ENCODE measurements at regions not wholly inside any gene's neighbourhood (a gene's known extent, or its start where the extent isn't known, plus 50 kb on each side); places are given as distances from the start of the nearest gene placed in this dataset.

- intact Hi-C loops (cut with DNase I): no loop called here
- H3K27ac ChIP-seq: no peak overlapping the region
These were observed 235.9 kb downstream of the TSHZ3 start for GRCh38 chr19:31113293-31113692.

GRCh38 chr19:31112158-31112557 lies 237.1 kb downstream of the TSHZ3 start:
- no peak for TF ChIP-seq POLR2A (IDR thresholded peaks at IDR 0.05)
- TF ChIP-seq CTCF (IDR thresholded peaks at IDR 0.05): no peak
- DNase-seq: no peak
- Histone ChIP-seq H3K36me3 (replicated peaks in 1 of 2) (no peaks in the 10 kb centered on the region), H3K27me3 (no peaks in the 10 kb centered on the region), H3K9me3 (replicated peaks in 1 of 3) (no peaks in the 10 kb centered on the region), H3K4me3 (no peak overlapping the region), H3K27ac (no peak overlapping the region), H3K4me1 (replicated peaks in 1 of 2) (no peaks in the 10 kb centered on the region)
- intact Hi-C loops (cut with DNase I): no loop called here
- WGBS, 4 donors: 78 to 82% (median 79%) methylated on average over 6 to 9 of the region's 9 CpGs

More at GRCh38 chr19:31113293-31113692, 235.9 kb downstream of the TSHZ3 start:
- no peak for DNase-seq
- 44 to 72% (median 58%) methylated on average over 1 of the region's 1 CpG for WGBS, 4 donors
- H3K4me1 ChIP-seq (replicated peaks in 1 of 2): no peaks in the 10 kb centered on the region
- no peaks in the 10 kb centered on the region for H3K27me3 ChIP-seq
- no peaks in the 10 kb centered on the region for H3K36me3 ChIP-seq (replicated peaks in 1 of 2)
- H3K9me3 ChIP-seq (replicated peaks in 1 of 3): no peaks in the 10 kb centered on the region
- no peak overlapping the region for H3K4me3 ChIP-seq
- TF ChIP-seq CTCF (IDR thresholded peaks at IDR 0.05): no peak
- TF ChIP-seq POLR2A (IDR thresholded peaks at IDR 0.05): no peak

DNA sequence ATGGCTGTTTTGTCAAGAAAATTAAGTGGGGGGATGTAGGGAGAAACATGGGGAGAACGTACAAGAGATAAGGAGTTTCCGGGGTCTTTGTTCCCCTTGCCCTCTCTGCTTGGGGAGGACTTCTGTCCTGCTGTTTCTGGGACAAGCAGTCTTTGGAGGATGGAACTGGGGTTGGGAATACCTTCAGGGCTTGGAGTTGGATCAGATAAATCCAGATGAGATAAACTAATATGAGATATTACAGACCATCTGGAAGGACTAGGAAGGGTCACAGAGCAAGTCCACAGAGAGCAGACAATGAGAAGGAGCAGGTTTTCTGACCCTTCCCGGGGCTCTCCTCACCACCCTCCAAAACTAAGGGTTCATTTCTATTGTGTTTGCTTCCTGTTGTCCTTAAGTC lies 237.5 kb downstream of the TSHZ3 start:
- Histone ChIP-seq H3K27ac (no peak overlapping the region), H3K4me1 (replicated peaks in 1 of 2) (no peaks in the 10 kb centered on the region), H3K4me3 (no peak overlapping the region), H3K36me3 (replicated peaks in 1 of 2) (no peaks in the 10 kb centered on the region), H3K27me3 (no peaks in the 10 kb centered on the region), H3K9me3 (replicated peaks in 1 of 3) (no peaks in the 10 kb centered on the region)
- DNase-seq: no peak
- TF ChIP-seq CTCF (IDR thresholded peaks at IDR 0.05) (no peak), POLR2A (IDR thresholded peaks at IDR 0.05) (no peak)
- intact Hi-C loops (cut with DNase I): no loop called here
- 66 to 73% (median 70%) methylated on average over 3 of the region's 3 CpGs for WGBS, 4 donors

GRCh38 chr19:31110336-31110735 lies 238.9 kb downstream of the TSHZ3 start:
- 62 to 92% (median 67%) methylated on average over 2 to 5 of the region's 5 CpGs for WGBS, 4 donors
- Histone ChIP-seq H3K27me3 (peaks cover 3% of the 10 kb centered on the region), H3K36me3 (replicated peaks in 1 of 2) (no peaks in the 10 kb centered on the region), H3K4me1 (replicated peaks in 1 of 2) (no peaks in the 10 kb centered on the region), H3K4me3 (no peak overlapping the region), H3K27ac (no peak overlapping the region), H3K9me3 (replicated peaks in 1 of 3) (no peaks in the 10 kb centered on the region)
- TF ChIP-seq POLR2A (IDR thresholded peaks at IDR 0.05) (no peak), CTCF (IDR thresholded peaks at IDR 0.05) (peak in 1 of 6 experiments; percentile 11)
- no peak for DNase-seq
- intact Hi-C loops (cut with DNase I): no loop called here

Measured in adrenal gland (tissue), 9 donors.